NCI-H2107 treated with DMSO at 0.1 percent for 48 hours (cell line): ENCODE measurements at regions not wholly inside any gene's neighbourhood (a gene's known extent, or its start where the extent isn't known, plus 50 kb on each side); places are given as distances from the start of the nearest gene placed in this dataset.
A peak's percentile ranks its signal among the peaks of the same experiment; 100 is the strongest.
"Not testable (repeated sequence)": the region's sequence is repeated elsewhere in the genome, so short reads cannot be mapped to it uniquely, and the experiment has no call there.

Experiments used
- DNase-seq: peaks from one replicate; lab custom pipeline; 2025; ENCODE audit not compliant: unreplicated experiment; lab: John Stamatoyannopoulos, UW

- DNase-seq = no peak
These were observed 705.7 kb upstream of the NR2F2 start for GRCh38 chr15:95624616-95625361.

- DNase-seq = peak; percentile 69
These were observed 703.8 kb upstream of the NR2F2 start for GRCh38 chr15:95626501-95627361.

- no peak for DNase-seq
These were observed 700.9 kb upstream of the NR2F2 start for GRCh38 chr15:95629503-95630168.

GRCh38 chr15:95630683-95631082 lies 699.8 kb upstream of the NR2F2 start:
- DNase-seq = no peak

GRCh38 chr15:95635666-95636065 lies 694.8 kb upstream of the NR2F2 start:
- DNase-seq = no peak

GRCh38 chr15:95636107-95636506 lies 694.4 kb upstream of the NR2F2 start:
- DNase-seq = no peak

GRCh38 chr15:95637234-95637633 lies 693.3 kb upstream of the NR2F2 start:
- not testable (repeated sequence) for DNase-seq

GRCh38 chr15:95639208-95639607 lies 691.3 kb upstream of the NR2F2 start:
- DNase-seq = no peak

GRCh38 chr15:95644100-95644875 lies 686.2 kb upstream of the NR2F2 start:
- no peak for DNase-seq

- DNase-seq = no peak
These were observed 684.6 kb upstream of the NR2F2 start for GRCh38 chr15:95645791-95646338.

GRCh38 chr15:95646484-95647273 lies 683.8 kb upstream of the NR2F2 start:
- DNase-seq = no peak

GRCh38 chr15:95647531-95648277 lies 682.8 kb upstream of the NR2F2 start:
- DNase-seq = no peak

- DNase-seq = no peak
These were observed 677.1 kb upstream of the NR2F2 start for GRCh38 chr15:95653361-95653805.

- no peak for DNase-seq
These were observed 675.4 kb upstream of the NR2F2 start for GRCh38 chr15:95655089-95655607.

- no peak for DNase-seq
These were observed 673.9 kb upstream of the NR2F2 start for GRCh38 chr15:95656595-95656994.

GRCh38 chr15:95658799-95659198 lies 671.7 kb upstream of the NR2F2 start:
- DNase-seq = no peak

- no peak for DNase-seq
These were observed 670.8 kb upstream of the NR2F2 start for GRCh38 chr15:95659656-95660055.

- DNase-seq = no peak
These were observed 667.9 kb upstream of the NR2F2 start for GRCh38 chr15:95662638-95663037.
